ENCODE measurements at regions not wholly inside any gene's neighbourhood (a gene's known extent, or its start where the extent isn't known, plus 50 kb on each side); places are given as distances from the start of the nearest gene placed in this dataset.
"Not testable (repeated sequence)": the region's sequence is repeated elsewhere in the genome, so short reads cannot be mapped to it uniquely, and the experiment has no call there.

DNA sequence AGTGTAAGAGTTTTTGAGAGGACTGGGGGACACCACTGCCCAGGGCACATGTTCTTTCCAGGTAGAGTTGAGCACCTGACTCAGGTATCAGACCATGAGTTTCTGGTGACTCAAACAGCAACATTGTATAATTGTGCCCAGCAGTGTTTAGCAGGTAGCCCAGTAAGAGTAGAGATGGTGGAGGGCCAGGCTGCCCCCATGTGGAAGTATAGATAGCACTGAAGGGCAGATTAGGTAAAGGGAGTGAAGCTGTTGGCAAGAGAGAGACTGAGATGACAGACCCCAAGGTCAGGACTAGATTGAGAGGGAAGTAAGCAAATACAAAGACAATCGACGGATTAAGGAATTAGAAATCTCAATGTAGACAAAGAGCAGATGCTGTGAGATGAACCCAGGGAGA is 74.6 kb downstream of the TRIM42 start:
- DNase-seq (ENCODE audit: low spot score): no peak

- no peak for DNase-seq (ENCODE audit: low spot score)
These were observed 76.2 kb downstream of the TRIM42 start for GRCh38 chr3:140753865-140754754.

GRCh38 chr3:140754936-140755335 is 77.1 kb downstream of the TRIM42 start:
- no peak for DNase-seq (ENCODE audit: low spot score)

DNA sequence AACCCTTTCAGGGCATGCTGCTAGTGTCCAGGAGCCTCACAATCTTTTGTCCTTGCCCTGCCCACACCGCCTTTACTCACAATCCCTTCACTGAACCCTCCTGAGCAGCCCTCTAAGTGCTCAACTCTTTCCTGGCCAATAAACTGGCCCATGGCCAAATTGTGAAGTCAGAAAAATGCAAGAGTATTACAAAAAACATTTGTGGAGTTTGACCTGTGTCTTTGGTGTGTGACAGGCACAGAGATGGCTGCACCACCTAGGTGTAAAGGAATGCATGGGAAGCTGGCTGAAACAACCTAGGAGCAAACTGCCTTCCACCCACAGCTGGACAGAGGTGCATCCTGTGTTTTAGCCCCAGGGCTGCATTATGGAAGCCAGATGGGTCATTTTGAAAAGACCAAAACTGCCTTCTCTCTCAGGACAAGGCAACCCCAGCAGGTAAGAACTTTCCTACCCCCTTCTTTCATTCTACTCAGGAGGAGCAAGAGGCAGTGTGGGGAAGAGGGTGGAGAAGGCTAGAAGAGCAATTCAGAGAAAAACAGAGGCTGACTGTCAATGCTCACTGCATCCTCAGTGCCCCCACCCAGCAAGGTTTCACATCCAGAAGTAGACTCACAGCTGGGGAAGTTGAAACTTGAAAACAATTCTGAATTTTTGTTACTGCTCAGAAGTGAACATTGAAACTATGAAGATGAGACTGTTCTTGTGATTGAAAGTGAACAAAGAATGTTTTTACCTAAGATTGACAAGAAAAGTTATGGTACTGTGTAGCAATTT is 78.6 kb downstream of the TRIM42 start:
- no peak for DNase-seq (ENCODE audit: low spot score)

DNA sequence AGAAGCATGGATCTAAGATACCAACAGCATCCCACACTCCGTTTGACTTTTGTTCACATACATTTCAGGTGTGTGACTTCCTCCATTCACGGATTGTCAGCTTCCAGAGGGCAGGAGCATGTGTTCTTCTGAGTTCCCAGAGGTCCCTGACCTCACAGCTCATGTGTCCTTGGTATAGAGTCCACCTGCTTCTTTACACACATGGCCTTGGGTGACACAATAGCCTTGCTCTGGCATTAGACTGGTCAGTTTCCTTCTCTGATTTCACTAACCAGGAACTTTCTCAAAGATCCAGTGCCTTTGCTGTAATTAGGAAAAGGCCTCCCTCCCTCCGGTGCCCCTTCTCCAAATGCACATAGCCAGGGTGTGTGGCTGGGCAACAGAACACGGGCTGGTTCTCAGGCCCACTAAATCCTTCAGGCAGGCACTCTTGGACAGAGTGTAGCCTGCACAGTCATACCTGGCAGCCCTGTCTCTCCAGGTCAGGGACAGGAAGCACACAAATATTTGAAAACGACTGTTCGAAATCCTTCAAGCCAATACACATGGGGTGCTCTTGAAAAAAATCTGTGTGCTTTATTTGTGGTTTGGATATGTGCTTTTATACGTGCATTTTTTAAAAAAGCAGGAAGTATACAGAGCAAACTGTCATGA is 81.1 kb downstream of the TRIM42 start:
- DNase-seq (ENCODE audit: low spot score): no peak

- no peak for DNase-seq (ENCODE audit: low spot score)
These were observed 82.6 kb downstream of the TRIM42 start for GRCh38 chr3:140760324-140761075.

- no peak for DNase-seq (ENCODE audit: low spot score)
These were observed 83.3 kb downstream of the TRIM42 start for GRCh38 chr3:140761076-140761639.

GRCh38 chr3:140762746-140763145 is 84.9 kb downstream of the TRIM42 start:
- no peak for DNase-seq (ENCODE audit: low spot score)

DNA sequence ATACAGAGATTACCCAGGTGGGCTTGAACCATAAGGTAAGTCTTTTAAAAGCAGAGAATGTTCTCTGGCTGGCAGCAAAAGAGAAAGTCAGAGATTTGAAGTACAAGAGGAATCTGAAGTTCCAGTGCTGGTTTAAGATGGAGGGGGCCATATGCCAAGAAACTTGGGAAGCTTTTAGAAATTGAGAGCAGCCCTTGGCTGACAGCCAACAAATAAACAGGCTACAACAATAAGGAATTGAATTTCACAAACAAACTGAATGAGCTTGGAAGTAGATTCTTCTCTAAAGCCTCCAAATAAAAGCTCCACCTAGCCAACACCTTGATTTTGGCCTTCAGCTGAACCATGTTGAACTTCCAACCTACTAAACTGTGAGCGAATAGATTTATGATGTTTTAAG is 85.7 kb downstream of the TRIM42 start:
- no peak for DNase-seq (ENCODE audit: low spot score)

DNA sequence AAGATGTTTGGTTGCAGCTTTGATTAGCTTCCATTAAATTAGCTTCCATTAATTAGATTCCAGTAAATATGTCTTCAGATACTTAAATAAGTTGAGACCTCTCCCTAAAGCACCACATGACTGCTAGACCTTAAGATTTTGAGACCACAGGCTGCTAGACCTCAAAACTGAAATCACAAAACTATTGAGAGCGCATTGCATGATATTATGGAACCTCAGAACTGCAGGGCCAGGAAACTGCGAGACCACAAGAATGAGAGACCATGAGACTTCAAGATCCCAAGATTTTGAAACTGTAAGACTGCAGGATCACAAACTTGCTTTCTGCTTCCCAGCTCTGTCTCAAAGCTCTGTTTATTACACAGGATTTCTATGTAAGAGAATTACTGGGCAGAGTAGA is 87.4 kb downstream of the TRIM42 start:
- no peak for DNase-seq (ENCODE audit: low spot score)

GRCh38 chr3:140766465-140766864 is 88.6 kb downstream of the TRIM42 start:
- DNase-seq (ENCODE audit: low spot score): no peak

GRCh38 chr3:140767566-140767965 is 89.7 kb downstream of the TRIM42 start:
- DNase-seq (ENCODE audit: low spot score): no peak

- DNase-seq (ENCODE audit: low spot score): no peak
These were observed 91.1 kb downstream of the TRIM42 start for GRCh38 chr3:140768941-140769340.

DNA sequence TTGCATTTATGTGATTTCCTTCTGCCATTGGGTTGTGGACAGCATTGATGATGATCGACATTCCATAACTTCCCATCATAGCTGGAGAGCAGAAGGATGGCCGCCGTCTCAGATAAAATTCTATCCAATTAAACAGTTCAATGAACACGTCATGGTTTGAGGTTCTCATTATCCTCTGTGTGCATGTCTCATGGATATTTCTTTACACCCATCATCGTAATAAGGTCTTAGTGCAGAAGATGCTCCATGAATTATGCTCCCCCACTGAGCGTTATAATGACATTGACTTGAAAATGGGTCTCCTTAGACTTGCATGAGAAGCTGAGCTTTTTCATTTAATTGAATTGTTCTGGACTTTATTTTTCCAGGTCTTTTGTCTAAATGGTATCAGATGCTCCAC is 92.1 kb downstream of the TRIM42 start:
- no peak for DNase-seq (ENCODE audit: low spot score)

DNA sequence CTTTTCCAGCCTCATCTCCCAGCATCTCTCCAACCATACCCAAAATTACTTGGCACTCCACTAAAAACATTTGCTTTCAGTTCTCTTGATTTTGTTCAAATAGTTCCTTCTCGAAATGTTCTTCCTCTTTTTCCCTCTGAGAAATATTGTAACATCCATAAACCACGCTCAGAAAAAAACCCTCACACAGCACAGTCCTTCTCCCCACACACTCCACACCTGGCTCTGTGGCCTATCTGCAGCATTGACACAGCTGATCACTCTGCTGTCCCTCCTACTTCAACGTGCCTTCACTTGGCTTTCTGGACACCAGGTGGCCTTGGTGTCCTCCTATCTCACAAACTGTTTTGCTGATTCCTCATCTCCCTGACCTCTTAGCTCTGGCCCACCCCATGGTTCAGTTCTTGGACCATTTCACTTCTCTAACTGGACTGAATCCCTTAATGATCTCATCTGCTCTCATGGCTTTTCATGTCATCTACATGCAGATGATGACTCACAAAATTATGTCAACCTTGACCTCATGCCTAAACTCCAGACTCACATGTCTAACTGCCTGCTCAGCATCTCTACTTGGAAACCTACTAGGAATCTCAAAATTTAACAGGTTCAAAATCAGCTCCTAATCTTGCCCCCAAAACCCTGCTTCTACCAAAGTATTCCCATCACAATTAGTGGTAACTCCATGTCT is 93.3 kb downstream of the TRIM42 start:
- no peak for DNase-seq (ENCODE audit: low spot score)

GRCh38 chr3:140777631-140778233 is 99.9 kb downstream of the TRIM42 start:
- DNase-seq (ENCODE audit: low spot score): no peak

GRCh38 chr3:140791368-140791767 is 113.5 kb downstream of the TRIM42 start:
- DNase-seq (ENCODE audit: low spot score): no peak

GRCh38 chr3:140794507-140794906 is 116.6 kb downstream of the TRIM42 start:
- DNase-seq (ENCODE audit: low spot score): no peak

- DNase-seq (ENCODE audit: low spot score): not testable (repeated sequence)
These were observed 125.0 kb downstream of the TRIM42 start for GRCh38 chr3:140802898-140803297.

DNA sequence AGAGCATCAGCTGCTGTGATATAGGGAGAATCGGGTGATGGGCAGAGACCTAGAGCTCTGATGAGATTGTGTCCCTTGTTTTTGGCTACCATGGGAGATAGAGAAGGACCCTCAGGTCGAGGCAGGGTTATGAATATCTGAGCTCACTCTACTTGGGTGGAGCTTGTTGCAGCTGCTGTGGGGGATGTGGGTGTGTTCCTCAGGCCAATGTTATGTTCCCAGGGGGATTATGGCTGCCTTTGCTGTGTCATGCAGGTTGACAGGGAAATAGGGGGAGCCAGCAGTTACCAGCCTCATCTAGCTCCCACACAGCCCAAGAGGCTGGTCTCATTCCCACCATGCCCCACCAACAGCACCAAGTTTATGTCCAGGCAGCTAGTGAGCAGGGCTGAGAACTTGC is 131.5 kb downstream of the TRIM42 start:
- DNase-seq (ENCODE audit: low spot score): no peak
